DMS 273 (cell line): ENCODE measurements at regions not wholly inside any gene's neighbourhood (a gene's known extent, or its start where the extent isn't known, plus 50 kb on each side); places are given as distances from the start of the nearest gene placed in this dataset.
"Not testable (repeated sequence)": the region's sequence is repeated elsewhere in the genome, so short reads cannot be mapped to it uniquely, and the experiment has no call there.

Experiments used
- DNase-seq: peaks from one replicate; lab custom pipeline; 2025; ENCODE audit not compliant: unreplicated experiment; lab: John Stamatoyannopoulos, UW

DNA sequence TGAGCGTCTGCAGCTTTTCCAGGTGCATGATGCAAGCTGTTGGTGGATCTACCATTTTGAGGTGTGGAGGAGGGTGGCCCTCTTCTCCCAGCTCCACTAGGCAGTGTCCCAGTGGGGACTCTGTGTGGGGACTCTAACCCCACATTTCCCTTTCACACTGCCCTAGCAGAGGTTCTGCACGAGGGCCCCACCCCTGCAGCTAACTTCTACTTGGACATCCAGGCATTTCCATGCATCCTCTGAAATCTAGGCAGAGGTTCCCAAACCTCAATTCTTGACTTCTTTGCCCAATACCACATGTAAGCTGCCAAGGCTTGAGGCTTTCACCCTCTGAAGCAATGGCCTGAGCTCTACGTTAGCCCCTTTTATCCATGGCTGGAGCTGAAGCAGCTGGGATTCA lies 61.4 kb upstream of the HGFAC start:
- not testable (repeated sequence) for DNase-seq

DNA sequence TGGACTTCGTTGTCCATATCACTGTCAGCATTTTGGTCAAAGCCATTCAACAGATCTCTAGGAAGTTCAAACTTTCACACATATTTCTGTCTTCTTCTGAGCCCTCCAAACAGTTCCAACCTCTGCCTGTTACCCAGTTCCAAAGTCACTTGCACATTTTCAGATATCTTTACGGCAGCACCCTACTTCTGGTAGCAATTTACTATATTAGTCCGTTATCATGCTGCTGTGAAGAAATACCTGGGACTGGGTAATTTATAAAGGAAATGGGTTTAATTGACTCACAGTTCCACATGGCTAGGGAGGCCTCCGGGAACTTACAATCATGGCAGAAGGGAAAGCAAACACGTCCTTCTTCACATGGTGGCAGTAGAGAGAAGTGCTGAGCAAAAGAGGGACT lies 60.6 kb upstream of the HGFAC start:
- not testable (repeated sequence) for DNase-seq

DNA sequence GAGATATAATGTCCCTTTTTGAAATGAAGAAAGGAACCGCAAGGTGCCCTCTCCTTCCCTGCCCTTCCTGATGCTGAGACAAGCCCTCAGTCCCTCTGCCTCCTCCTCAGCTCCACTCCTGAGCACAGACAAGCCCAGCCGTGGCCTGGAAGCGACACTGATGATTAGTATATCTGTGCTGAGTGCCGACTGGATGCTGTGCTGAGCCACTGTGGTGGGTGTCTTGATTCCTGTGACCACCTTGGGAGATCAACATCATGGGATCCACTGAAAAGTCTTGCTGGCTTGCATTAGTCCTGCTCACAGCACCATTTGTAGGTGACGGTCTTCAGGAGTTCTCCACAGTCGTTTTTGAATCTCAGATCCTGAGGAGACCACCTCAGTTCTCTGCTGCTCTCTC lies 59.5 kb upstream of the HGFAC start:
- no peak for DNase-seq

DNA sequence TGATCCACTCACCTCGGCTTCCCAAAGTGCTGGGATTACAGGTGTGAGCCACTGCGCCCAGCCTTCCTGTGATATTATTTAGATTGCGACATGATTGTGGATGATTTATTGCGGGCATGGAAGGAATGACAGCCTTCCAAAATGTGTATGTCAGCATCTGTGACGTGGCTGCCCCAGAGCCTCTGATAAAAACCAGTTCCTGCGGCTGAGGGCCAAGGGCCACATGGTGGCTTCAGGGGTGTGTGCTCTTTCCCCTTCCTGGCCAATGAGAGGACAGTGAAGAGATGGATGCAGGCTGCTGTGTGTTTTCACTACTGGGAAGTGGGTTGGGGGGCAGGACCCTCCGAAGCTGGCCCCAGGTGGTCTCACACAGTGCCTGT lies 57.4 kb upstream of the HGFAC start:
- no peak for DNase-seq

DNA sequence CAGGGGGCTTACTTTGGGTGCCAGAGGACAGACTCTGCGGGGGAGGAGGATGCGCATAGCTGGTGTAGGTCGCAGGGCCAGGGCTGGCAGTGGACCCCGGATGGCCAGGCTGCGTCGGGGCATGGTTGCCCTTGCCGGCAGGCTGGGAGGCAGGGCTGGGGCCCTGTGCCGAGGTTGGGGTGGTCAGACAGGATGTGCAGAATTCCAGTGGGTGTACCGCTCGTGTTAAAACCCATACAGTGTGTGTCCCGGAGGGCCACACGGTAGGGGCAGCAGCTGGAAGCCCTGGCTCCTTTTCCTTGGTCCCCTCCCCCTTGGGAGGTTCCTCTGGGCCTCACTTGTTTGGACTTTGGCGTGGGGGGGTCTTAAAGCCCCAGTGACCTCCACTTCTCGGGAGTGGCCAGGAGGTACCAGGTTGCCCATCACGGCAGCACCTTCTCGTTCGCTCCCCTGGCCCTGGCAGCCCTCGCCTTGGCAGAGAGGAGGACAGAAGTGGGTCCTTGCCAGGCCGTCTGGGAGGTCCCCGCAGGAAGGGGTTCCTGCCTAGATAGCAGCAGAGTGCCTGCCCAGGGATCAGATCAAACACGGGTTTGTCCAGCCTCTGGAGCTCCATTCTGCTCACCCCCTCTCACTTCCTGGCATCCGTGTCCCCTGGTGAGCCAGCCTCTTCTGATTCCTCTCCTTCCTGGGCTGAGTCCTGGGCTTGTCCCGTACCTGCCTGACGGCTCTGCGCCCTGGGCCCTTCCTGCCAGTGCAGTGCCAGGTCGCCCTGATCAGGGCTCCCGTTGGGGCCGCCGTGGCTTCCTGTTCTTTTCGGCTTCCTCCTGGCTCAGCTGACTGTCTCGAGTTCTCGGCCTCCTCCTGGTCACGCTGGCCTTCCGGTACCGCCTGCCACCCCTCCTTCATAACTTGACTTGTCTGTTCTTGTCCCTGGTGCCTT lies 56.7 kb upstream of the HGFAC start:
- no peak for DNase-seq

DNA sequence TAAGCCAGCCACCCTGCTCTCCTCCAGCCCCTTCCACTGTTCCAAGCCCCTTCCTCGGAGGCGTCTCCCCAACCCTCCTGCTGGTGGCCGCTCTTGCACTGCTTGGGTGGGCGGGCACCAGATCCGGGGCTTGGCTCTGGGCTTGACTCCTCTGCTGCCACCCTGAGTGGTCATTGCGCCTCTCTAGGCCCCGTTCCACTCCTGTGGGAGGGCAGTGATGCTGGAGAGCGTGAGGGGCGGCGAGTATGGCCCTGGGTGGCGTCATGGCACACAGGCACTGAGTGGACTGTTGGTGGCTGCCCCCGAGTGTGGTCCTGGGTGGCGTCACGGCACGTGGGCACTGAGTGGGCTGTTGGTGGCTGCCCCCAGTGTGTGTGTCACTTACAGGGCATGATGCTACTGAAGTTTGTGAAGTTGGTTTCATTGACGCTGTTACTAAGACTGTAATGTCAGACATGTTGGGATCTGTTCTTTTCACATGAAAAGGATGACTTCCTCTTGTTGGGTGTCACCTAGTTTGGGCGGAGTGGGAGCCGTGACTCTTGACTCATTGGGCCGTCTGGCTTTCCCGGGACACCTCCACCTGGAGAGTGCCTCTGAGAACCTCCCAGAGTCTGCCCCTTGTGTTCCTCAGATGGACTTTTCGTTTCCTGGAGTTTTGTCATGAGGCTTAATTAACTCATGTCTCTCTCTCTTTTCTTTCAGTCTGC lies 55.9 kb upstream of the HGFAC start:
- DNase-seq = no peak

DNA sequence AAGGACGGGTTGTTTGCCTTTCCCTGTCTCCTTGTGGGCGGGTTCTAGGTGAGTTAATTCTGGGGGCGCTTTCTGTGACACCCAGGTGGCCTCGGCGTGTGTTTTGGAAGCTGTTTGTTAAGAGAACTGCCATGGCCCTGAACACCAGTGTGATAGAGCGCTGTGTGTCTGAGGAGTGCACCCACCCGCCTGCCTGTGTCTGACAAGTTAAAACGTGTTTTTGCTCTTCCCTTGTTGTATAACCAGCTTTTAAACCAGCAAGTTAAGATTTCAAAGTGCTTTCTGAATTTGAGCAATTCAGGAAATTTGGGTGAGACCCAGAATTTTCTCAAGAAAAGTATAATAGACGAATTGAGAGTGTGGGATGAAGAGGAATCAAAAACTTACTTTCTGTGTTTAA lies 55.2 kb upstream of the HGFAC start:
- no peak for DNase-seq

DNA sequence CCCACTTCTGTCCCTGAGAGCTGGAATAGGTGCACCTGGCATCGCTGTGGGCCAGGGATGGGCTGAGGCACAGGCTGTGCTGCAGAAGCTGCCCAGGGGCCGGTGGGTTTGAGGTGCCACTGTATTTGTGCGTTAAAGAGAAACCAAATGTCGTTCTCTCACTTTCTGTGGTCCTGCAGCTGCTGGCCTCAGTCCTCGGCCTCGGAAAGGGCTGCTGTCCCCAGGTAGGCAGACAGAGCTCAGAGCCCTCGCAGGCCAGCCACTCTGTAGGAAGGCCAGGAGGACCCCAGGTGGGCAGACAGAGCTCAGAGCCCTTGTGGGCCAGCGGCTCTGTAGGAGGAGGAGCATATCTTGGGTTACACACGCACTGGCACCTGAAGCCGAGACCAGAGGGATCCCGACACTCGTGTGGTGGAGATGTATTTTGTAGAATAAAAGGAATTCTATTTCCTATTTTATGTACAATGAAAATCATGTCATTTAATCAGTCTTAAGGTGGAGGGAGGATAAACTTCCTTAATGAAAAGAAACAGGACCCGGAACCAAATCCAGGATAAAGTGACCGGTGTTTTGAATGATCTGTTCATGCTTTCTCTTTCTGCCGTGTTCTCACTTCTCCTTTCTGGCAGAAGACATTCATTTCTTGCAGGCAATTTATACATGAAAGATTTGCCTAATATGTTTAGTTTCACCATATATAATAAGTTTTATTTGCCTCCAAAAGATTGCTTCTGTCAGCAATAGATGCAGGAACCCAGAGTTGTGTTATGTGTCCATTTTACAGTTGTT lies 54.4 kb upstream of the HGFAC start:
- DNase-seq = no peak

DNA sequence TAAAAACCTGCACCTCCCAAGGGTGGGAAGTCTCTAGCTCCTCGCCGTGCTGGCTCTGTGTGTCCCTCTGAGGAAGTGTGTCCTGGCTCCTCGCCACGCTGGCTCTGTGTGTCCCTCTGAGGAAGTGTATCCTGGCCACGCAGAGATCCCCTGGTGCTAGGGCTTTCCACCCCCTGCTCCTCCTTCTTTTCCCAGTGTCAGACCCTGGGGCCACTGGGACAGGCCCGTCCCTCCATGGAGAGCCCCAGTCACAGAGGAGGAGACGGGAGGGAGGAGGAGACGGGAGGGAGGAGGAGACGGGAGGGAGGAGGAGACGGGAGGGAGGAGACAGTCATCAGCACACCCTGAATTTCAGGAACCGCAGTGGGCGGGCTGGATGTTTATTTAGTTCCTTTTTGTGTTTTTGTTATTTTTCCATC lies 53.8 kb upstream of the HGFAC start:
- DNase-seq = no peak

DNA sequence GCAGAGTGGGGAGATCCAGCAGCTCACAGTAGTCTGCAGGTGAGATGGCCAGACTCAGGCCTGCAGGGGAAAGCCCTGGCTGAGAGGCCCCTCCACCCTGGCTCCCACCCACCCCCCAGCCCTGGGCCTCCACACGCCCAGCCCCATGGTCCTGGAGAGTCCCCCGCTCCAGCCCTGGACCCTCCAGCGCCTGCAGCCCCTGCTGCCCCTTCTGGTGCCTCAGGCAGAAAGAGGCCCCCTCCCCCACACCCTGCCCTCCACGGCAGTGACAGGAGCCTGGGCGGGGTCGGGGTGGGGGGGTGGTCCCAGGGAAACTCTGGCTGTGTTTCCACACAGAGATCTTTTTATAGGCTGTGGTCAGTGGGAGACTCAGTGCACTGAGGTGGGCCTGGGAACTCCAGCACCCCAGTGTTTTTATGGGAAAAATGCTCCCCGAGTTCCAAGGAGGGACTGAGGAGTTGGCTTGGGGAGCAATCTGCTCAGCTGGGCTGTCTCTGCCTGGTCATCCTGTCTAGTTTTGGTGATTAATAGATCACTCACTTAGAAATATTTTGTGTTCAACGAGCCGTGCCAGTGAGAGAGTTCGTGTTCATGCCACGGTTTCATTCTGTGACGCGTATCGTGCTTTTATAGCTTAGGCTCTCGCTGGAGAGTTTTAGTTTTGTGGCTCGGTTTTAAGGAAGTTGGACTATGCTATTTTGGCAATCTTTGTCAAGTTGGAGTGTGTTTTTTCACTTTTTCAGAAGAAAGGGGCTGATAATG lies 53.1 kb upstream of the HGFAC start:
- no peak for DNase-seq

DNA sequence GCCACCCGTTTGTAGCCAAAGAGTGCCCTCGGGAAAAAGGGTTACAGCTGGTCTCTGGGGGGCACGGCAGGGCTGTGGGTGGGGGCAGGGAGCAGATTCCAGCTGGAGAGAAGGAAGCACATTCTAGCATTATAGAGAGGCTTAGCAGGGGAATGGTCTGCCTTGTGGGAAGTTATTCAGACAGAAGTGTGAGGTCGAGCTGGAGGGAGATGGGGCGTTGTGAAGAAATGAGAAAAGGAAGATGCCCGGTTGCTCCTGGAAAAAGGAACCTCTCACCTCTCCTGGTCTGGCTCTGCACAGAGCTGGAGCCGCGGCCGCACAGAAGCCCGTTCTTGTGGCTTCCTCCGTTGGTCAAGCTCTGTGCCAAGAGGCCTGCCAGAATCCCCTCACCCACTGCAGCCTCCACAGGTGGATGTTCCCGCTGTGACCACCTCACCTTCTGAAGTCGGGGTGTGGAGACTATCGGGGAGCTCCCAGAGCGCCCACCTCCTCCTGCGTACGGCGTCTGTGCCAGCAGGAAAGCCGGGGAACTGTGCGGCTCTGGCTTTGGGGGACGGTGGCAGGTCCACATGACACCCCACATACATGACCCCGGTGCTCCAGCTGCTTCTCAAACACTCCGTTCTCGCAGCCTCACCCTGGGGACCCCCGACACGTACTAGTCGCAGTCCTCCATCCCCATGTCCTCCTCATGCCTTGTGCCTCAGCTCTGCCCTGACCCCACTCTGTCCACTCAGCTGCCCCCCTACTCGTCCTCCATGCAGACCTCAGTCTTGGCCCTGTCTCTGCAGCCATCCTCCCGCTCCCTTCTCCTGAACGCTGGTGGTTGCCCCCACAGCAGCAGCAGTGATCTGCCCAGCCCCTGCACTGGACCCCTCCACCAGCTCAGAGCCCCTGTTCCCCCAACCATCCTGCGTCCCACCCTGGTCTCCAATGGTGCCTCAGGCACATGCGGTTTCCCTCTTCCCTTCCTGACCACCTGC lies 52.2 kb upstream of the HGFAC start:
- no peak for DNase-seq

DNA sequence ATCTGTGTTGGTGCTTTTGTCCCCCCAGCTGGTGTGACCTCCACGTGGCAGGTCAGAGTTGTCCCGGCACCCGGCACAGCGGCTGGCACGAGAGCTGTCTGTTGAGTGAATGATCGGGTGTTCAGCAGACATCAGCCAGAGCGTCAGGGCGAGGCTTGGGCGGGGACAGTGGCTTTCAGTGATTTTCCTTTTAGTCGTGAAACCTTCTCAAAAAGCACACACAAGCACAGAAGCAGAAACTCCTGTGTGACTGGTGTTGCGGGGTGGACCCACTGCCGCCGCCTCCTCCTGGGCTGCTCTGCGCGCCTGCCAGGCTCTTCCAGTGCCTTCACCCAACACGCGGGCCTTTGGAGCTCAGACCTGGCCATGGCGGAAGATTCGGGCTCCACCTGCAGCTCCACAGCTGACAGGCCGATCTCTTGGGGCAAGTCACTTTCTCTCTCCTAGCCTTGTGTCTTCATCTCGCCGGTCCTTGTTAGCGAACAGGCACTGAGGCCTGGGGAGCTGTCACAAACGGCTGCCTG lies 51.4 kb upstream of the HGFAC start:
- no peak for DNase-seq

DNA sequence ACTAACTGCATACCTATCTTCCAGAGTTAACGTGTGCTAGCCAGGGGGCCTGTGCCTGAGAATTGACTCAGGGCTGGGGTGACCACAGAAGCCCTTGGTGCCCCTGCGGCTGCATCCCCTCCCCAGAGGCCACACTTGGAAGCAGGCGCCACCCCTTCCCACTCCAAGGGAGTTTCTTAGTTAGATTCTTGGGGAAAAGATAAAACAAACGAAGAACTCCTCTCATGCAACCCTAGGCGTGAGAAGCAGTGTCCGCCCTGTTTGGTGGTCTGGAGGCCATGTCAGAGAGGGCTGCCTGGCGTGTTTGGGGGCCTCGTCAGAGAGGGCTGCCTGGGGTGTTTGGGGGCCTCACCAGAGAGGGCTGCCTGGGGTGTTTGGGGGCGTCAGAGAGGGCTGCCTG lies 50.3 kb upstream of the HGFAC start:
- no peak for DNase-seq
